Hepatocyte (in vitro differentiated cells): ENCODE measurements at regions not wholly inside any gene's neighbourhood (a gene's known extent, or its start where the extent isn't known, plus 50 kb on each side); places are given as distances from the start of the nearest gene placed in this dataset.

Experiments used
- EZH2 ChIP-seq: fragments of 200-600 bp; sonication (generic); IDR thresholded peaks from 2 replicates; pipeline ENCODE4 v1.6.1; 2016; ENCODE audit warnings: antibody characterized with exemption, mild to moderate bottlenecking, borderline replicate concordance
- TF ChIP-seq, protein P1 (sequence below): fragments of 200-600 bp; sonication (generic); IDR thresholded peaks from 2 replicates; pipeline ENCODE4 v1.5.1; 2016; ENCODE audit warnings: antibody characterized with exemption, mild to moderate bottlenecking; ENCODE audit not compliant: poor library complexity

DNA sequence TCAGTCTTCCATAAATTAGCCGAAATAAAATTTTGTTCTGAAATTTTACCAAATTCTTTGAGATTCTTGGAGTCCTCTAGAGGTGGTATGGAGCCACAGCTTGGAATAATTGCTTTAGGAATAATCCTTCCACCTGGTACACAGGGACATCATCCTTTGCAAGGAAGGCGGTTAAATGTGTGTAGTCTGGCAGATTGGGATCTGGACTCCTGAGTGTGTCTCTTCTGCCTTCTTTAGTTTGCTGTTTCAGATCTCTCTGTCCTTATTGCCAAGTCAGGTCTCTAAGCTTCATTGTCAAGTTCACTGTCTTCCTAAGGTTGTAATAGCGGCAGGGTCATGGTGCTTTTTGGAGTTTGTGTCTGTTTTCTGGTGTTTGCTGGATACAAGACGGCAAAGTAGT is 393.9 kb upstream of the RGS6 start:
- TF ChIP-seq, protein P1, sequence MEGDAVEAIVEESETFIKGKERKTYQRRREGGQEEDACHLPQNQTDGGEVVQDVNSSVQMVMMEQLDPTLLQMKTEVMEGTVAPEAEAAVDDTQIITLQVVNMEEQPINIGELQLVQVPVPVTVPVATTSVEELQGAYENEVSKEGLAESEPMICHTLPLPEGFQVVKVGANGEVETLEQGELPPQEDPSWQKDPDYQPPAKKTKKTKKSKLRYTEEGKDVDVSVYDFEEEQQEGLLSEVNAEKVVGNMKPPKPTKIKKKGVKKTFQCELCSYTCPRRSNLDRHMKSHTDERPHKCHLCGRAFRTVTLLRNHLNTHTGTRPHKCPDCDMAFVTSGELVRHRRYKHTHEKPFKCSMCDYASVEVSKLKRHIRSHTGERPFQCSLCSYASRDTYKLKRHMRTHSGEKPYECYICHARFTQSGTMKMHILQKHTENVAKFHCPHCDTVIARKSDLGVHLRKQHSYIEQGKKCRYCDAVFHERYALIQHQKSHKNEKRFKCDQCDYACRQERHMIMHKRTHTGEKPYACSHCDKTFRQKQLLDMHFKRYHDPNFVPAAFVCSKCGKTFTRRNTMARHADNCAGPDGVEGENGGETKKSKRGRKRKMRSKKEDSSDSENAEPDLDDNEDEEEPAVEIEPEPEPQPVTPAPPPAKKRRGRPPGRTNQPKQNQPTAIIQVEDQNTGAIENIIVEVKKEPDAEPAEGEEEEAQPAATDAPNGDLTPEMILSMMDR: no peak
- no peak for TF ChIP-seq EZH2
